Fibroblast of the aortic adventitia (primary cell): ENCODE measurements at regions not wholly inside any gene's neighbourhood (a gene's known extent, or its start where the extent isn't known, plus 50 kb on each side); places are given as distances from the start of the nearest gene placed in this dataset.
"Not testable (repeated sequence)": the region's sequence is repeated elsewhere in the genome, so short reads cannot be mapped to it uniquely, and the experiment has no call there.

Source experiments
- DNase-seq: peaks from one replicate; pipeline ENCODE4 v3.0.0-alpha.2; 2010; ENCODE audit warnings: low read depth
- H3K4me3 ChIP-seq: 2 replicates; pipeline ENCODE4 v1.5.1; 2011; ENCODE audit warnings: low read depth, mild to moderate bottlenecking, control low read depth, low read length, moderate library complexity
- TF ChIP-seq, protein P1 (sequence below): IDR thresholded peaks from 2 replicates; pipeline ENCODE4 v1.5.1; 2011; ENCODE audit warnings: mild to moderate bottlenecking, low read length, control low read depth, inconsistent platforms; ENCODE audit not compliant: insufficient read depth

GRCh38 chrX:117843749-117844148 is 272.9 kb downstream of the KLHL13 start:
- no peak for DNase-seq
- H3K4me3 ChIP-seq = no peak overlapping the region
- TF ChIP-seq, protein P1, sequence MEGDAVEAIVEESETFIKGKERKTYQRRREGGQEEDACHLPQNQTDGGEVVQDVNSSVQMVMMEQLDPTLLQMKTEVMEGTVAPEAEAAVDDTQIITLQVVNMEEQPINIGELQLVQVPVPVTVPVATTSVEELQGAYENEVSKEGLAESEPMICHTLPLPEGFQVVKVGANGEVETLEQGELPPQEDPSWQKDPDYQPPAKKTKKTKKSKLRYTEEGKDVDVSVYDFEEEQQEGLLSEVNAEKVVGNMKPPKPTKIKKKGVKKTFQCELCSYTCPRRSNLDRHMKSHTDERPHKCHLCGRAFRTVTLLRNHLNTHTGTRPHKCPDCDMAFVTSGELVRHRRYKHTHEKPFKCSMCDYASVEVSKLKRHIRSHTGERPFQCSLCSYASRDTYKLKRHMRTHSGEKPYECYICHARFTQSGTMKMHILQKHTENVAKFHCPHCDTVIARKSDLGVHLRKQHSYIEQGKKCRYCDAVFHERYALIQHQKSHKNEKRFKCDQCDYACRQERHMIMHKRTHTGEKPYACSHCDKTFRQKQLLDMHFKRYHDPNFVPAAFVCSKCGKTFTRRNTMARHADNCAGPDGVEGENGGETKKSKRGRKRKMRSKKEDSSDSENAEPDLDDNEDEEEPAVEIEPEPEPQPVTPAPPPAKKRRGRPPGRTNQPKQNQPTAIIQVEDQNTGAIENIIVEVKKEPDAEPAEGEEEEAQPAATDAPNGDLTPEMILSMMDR = no peak

DNA sequence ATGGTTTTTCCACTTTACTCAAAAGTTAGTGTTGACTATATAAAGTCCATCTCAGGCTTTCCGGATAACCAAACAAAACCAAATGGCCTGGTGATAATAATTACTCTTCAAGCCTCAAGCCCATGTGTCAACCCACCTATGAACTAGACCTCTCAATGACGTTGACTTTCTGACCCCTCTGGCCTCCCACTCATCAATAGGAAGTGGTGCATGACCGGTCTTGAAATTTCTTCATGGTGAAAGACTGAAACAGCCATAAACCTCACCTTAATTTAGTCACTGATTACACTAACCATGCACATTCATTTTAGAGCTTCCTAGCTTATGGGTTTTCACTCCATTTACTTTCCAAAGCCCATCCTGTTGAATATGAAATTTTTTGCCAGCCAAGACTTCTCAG is 276.0 kb downstream of the KLHL13 start:
- no peak overlapping the region for H3K4me3 ChIP-seq
- no peak for DNase-seq
- TF ChIP-seq, protein P1 = no peak

GRCh38 chrX:117839544-117839943 is 277.1 kb downstream of the KLHL13 start:
- no peak overlapping the region for H3K4me3 ChIP-seq
- TF ChIP-seq, protein P1 = no peak
- no peak for DNase-seq

DNA sequence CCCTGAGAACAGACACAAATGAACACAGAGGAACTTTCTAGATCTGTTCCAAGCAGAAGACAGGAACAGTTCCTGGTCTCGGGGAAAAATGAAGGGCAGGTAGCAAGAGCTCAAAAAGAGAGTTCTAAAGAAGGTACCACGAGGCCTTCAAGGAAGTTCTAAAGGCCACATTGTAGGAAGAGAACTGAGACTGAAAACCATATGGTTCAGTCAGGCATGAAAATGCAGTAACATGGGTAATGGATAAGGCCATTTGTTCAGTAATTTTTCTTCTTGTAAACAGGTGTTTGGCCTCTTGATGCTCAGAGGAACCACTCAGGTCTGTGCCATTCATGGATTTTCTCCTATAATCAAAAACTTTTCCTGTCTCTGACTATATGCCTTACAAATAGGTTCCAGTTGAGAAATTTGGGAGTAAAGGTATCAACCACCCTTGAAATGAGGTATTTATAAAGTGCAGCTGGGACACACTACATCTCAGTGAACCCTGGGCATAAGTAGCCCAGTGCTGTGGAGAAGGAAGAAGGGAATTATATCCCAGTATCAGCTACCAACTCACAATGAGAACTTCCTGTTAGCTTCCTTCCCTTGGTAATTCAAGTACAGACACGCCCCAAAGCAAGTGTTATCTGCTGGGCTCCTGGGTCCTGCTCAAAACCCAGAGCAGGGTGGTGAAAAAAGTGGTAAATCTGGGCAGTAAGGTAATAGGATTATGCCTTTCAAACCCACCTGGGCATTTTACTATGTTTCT is 277.9 kb downstream of the KLHL13 start:
- H3K4me3 ChIP-seq = no peak overlapping the region
- TF ChIP-seq, protein P1 = no peak
- no peak for DNase-seq

DNA sequence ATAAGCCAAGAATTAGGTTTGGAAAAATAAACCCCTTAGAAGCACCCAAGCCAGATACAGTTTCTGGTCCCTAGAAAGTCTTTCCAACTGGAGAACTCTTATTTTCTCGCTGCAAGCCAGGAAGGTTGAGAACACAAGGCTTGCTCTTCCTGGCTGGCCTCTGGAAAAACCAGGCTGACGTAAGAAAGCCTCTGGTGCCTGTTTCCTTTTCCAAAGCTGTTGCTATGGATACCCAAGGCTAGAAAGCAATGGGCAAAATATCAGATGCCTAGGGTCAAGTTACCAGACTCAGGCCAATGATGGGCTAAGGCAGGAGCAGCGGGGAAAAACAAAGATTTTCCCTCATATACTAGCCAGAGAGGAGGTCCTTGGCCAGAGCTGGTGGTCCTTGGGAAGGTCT is 281.6 kb downstream of the KLHL13 start:
- TF ChIP-seq, protein P1 = no peak
- H3K4me3 ChIP-seq = no peak overlapping the region
- no peak for DNase-seq

DNA sequence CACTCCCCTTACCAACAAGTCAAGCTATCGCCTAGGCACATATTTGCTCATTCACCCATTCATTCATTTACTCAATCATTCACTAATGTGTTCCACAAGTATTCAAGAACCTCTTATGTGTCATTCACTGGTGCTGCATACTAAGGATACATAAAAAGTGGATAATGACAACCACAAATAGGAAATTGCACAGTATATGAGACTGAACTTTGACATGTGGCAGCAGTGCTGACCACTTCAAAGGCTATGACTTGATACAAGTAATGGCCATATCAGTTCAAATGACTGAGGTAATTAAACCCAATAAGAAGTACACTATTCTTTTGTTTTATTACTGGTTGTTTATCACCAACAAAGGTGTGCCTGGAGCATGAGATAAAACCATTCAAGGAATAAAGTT is 282.5 kb downstream of the KLHL13 start:
- TF ChIP-seq, protein P1 = no peak
- H3K4me3 ChIP-seq = no peak overlapping the region
- no peak for DNase-seq

- not testable (repeated sequence) for H3K4me3 ChIP-seq, DNase-seq
These were observed 295.1 kb downstream of the KLHL13 start for GRCh38 chrX:117821472-117821871.
